Calu3 (cell line): ENCODE measurements at regions not wholly inside any gene's neighbourhood (a gene's known extent, or its start where the extent isn't known, plus 50 kb on each side); places are given as distances from the start of the nearest gene placed in this dataset.
"Not testable (repeated sequence)": the region's sequence is repeated elsewhere in the genome, so short reads cannot be mapped to it uniquely, and the experiment has no call there.

ENCODE experiments used
- BruUV-seq: library from RNA; stranded (reverse); fragments of 400-500 nt; replicated peaks from 2 replicates; lab custom pipeline; 2021; lab: Mats Ljungman, UMichigan
- CTCF ChIA-PET: fragments of 300-600 bp; sonication (Branson Sonifier 250); formaldehyde crosslinking; loops from one replicate; lab custom pipeline; 2022; ENCODE audit warnings: antibody characterized with exemption; lab: Charles Lee
- DNase-seq: peaks from one replicate; pipeline ENCODE4 v3.0.0; 2022
- H3K27ac Mint-ChIP-seq: one replicate; pipeline ENCODE4 v1.8.0; 2022; ENCODE audit warnings: mixed read lengths; ENCODE audit not compliant: unreplicated experiment
- H3K27me3 Mint-ChIP-seq: one replicate; pipeline ENCODE4 v1.8.0; 2022; ENCODE audit warnings: mixed read lengths; ENCODE audit not compliant: unreplicated experiment
- H3K36me3 Mint-ChIP-seq: one replicate; pipeline ENCODE4 v1.8.0; 2022; ENCODE audit warnings: mild to moderate bottlenecking, moderate library complexity, mixed read lengths; ENCODE audit not compliant: insufficient read depth, unreplicated experiment
- H3K4me1 Mint-ChIP-seq: one replicate; pipeline ENCODE4 v1.8.0; 2022; ENCODE audit warnings: mild to moderate bottlenecking, low read depth, mixed read lengths; ENCODE audit not compliant: unreplicated experiment
- H3K4me3 Mint-ChIP-seq: one replicate; pipeline ENCODE4 v1.8.0; 2022; ENCODE audit warnings: mild to moderate bottlenecking, low read depth, moderate library complexity, mixed read lengths; ENCODE audit not compliant: unreplicated experiment
- H3K9me3 Mint-ChIP-seq: one replicate; pipeline ENCODE4 v1.8.0; 2022; ENCODE audit warnings: low read depth, mixed read lengths; ENCODE audit not compliant: unreplicated experiment
- intact Hi-C: fragments of 100-400 bp; cut with micrococcal nuclease; formaldehyde crosslinking; loops from one replicate; pipeline ENCODE4 v1.10.0; 2022; ENCODE audit not compliant: unreplicated experiment
- TF ChIP-seq, protein P1 (sequence below): fragments of 200-600 bp; IDR thresholded peaks from one replicate; pipeline ENCODE4 v1.8.0; 2022; ENCODE audit warnings: antibody characterized with exemption; ENCODE audit not compliant: unreplicated experiment

DNA sequence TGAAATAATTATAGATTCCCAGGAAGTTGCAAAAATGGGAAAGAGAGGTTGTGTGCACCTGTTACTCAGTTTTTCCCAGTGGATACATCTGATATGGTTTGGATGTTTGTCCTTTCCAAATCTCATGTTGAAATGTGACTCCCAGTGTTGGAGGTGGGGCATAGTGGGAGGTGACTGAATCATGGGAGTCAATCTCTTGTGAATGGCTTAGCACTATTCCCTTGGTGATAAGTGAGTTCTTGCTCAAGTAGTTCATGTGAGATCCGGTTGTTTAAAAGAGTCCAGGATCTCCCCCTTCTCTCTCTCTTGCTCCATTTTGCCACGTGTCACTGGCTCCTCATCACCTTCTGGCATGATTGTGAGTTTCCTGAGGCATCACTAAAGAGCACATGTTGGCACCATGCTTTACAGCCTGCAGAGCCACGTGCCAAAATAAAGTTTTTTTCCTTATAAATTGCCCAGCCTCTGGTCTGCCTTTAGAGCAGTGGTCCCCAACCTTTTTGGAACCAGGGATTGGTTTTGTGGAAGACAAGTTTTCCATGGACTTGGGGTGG is 149.2 kb downstream of the RAMP3 start:
- no peak for DNase-seq
- CTCF ChIA-PET: interaction anchor here (0.6 kb wide), 1 partner anchor 413 kb away, joined by 3 read pairs; no protein-coding TSS in a partner anchor
- Mint-ChIP-seq H3K36me3 (no peaks in the 10 kb centered on the region), H3K9me3 (no peaks in the 10 kb centered on the region), H3K4me3 (no peak overlapping the region), H3K4me1 (no peaks in the 10 kb centered on the region), H3K27ac (no peak overlapping the region), H3K27me3 (peaks cover 71% of the 10 kb centered on the region)
- TF ChIP-seq, protein P1, sequence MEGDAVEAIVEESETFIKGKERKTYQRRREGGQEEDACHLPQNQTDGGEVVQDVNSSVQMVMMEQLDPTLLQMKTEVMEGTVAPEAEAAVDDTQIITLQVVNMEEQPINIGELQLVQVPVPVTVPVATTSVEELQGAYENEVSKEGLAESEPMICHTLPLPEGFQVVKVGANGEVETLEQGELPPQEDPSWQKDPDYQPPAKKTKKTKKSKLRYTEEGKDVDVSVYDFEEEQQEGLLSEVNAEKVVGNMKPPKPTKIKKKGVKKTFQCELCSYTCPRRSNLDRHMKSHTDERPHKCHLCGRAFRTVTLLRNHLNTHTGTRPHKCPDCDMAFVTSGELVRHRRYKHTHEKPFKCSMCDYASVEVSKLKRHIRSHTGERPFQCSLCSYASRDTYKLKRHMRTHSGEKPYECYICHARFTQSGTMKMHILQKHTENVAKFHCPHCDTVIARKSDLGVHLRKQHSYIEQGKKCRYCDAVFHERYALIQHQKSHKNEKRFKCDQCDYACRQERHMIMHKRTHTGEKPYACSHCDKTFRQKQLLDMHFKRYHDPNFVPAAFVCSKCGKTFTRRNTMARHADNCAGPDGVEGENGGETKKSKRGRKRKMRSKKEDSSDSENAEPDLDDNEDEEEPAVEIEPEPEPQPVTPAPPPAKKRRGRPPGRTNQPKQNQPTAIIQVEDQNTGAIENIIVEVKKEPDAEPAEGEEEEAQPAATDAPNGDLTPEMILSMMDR: no peak
- no TSS peak for BruUV-seq
- intact Hi-C loops: no loop called here

GRCh38 chr7:45311597-45311996 is 154.0 kb downstream of the RAMP3 start:
- Mint-ChIP-seq H3K4me1 (no peaks in the 10 kb centered on the region), H3K9me3 (no peaks in the 10 kb centered on the region), H3K4me3 (no peak overlapping the region), H3K36me3 (no peaks in the 10 kb centered on the region), H3K27me3 (peaks cover 44% of the 10 kb centered on the region), H3K27ac (no peak overlapping the region)
- CTCF ChIA-PET: no interaction called here
- TF ChIP-seq, protein P1: no peak
- no TSS peak for BruUV-seq
- no peak for DNase-seq
- intact Hi-C loops: no loop called here

DNA sequence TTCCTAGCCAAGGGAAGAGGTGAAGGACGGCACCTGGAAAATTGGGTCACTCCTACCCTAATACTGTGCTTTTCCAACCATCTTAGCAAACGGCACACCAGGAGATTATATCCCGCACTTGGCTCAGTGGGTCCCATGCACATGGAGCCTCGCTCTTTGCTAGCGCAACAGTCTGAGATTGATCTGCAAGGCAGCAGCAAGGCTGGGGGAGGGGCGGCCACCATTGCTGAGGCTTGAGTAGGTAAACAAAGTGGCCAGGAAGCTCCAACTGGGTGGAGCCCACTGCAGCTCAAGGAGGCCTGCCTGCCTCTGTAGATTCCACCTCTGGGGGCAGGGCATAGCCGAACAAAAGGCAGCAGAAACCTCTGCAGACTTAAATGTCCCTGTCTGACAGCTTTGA is 157.9 kb downstream of the RAMP3 start:
- H3K4me3 Mint-ChIP-seq, H3K27ac Mint-ChIP-seq, CTCF ChIA-PET, H3K36me3 Mint-ChIP-seq, H3K4me1 Mint-ChIP-seq, DNase-seq, H3K9me3 Mint-ChIP-seq, BruUV-seq, intact Hi-C loops: not testable (repeated sequence)
- peaks cover 53% of the 10 kb centered on the region for H3K27me3 Mint-ChIP-seq

- CTCF ChIA-PET: no interaction called here
- Mint-ChIP-seq H3K36me3 (no peaks in the 10 kb centered on the region), H3K27me3 (peaks cover 38% of the 10 kb centered on the region), H3K4me1 (no peaks in the 10 kb centered on the region), H3K27ac (no peak overlapping the region), H3K9me3 (no peaks in the 10 kb centered on the region), H3K4me3 (no peak overlapping the region)
- no peak for DNase-seq
- TF ChIP-seq, protein P1: no peak
- no TSS peak for BruUV-seq
- intact Hi-C loops: no loop called here
Measured at GRCh38 chr7:45324683-45325237, 167.2 kb downstream of the RAMP3 start.

- Mint-ChIP-seq H3K4me1 (no peaks in the 10 kb centered on the region), H3K4me3 (no peak overlapping the region), H3K9me3 (no peaks in the 10 kb centered on the region), H3K27me3 (peaks cover 38% of the 10 kb centered on the region), H3K36me3 (no peaks in the 10 kb centered on the region), H3K27ac (no peak overlapping the region)
- TF ChIP-seq, protein P1: no peak
- DNase-seq: no peak
- intact Hi-C loops: no loop called here
- CTCF ChIA-PET: no interaction called here
- BruUV-seq: no TSS peak
Measured at GRCh38 chr7:45325378-45325777, 167.8 kb downstream of the RAMP3 start.
